ENCODE measurements at regions not wholly inside any gene's neighbourhood (a gene's known extent, or its start where the extent isn't known, plus 50 kb on each side); places are given as distances from the start of the nearest gene placed in this dataset.
"Not testable (repeated sequence)": the region's sequence is repeated elsewhere in the genome, so short reads cannot be mapped to it uniquely, and the experiment has no call there.

DNA sequence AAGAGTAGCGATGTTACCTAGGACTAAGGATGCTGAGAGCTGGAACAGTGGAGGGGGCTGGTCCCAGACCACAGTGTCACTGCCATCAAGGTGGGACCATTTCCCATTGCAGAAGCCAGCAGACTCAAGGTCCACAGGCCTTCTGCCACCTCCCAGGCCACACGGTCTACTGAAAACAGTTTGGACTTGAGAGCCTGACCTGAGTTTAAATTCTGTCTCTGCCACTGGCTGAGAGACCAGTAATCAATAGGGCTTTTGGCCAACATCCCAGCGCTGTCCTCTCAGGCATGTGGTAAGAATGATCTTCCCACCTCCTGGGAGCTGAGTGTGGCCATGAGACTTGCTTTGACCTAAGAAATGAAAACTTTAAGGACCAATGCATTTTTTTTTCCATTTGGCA lies 331.4 kb upstream of the CDH5 start:
- no peak for TF ChIP-seq POLR2A (IDR thresholded peaks at IDR 0.05; ENCODE audit: low read depth, low read length)
- no peak for FAIRE-seq

DNA sequence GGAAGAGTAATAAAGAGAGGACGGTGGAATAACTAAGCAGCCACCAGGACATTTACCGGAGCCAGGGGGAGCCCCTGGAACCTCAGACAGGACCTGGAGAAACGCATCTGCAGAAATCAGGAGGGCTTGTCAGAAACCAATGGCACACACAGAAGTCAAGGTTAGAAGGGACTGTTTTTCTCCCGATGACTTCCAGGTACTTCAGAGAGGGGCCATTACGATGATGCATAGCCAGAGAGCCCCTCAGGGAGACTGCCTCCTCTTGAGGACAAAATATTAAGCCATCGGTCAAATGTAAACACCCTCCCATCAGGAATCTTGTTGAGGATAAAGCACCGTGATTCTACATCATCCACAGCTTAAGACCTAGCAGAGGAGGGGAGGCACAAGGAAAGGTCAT lies 333.6 kb upstream of the CDH5 start:
- no peak for DNase-seq (ENCODE audit: insufficient read length, low spot score)
- FAIRE-seq: no peak
- no peak for TF ChIP-seq POLR2A (IDR thresholded peaks at IDR 0.05; ENCODE audit: low read depth, low read length)

More for the DNA sequence above, 331.4 kb upstream of the CDH5 start:
- no peak for DNase-seq (ENCODE audit: insufficient read length, low spot score)

DNA sequence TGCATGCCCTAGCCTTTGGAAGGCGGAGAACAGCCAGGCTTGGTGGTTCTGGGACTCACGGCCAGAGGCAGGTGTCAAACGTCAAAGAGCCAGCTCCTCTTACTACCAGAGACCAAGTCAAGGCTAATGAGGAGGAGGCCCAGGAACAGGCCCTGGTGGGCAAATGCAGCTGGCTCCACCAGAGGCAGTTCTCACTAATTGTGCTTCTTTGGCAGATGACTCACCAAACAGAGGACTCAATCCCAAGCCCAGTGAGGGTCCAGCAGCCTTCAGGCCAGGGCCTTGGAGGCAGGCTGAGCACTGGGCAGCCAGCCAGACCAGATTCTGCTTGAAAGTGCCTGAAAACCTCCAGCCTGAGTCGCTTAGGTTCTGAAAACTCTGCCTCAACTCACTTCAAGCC lies 336.5 kb upstream of the CDH5 start:
- FAIRE-seq (no peak), DNase-seq (ENCODE audit: insufficient read length, low spot score) (no peak)
- no peak for TF ChIP-seq POLR2A (IDR thresholded peaks at IDR 0.05; ENCODE audit: low read depth, low read length)

DNA sequence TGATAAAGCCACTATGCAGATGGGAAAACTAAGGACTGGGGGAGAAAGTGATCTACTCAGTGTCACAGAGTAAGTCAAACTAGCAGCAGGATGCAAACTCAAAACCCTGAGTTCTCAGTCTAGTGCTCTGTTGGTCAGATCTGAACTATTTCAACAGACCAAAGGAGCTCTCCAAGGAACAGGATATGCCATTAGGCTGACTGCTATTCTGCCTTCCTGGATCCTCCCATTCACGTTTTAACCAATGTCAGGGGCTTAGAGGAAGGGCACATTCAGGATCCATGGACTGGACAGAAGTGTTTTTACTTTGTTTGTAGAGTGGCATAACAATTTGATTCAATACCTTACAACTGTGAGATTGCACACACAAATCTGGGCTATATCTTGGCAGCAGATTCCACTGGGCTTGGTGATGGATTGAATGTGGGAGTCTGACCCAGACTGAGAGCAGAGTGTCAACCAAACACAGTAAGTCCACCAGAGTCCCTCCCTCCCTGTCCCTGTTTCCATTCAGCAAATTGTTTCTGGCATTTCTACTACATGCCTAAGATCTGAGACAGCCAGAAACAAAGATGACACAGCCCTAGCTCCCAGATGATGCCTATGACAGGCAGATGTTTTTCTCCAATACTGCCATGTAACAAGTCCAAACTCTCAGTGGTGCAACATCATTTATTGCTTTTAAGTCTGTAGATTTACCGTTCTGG lies 337.8 kb upstream of the CDH5 start:
- TF ChIP-seq POLR2A (IDR thresholded peaks at IDR 0.05; ENCODE audit: low read depth, low read length): no peak
- no peak for FAIRE-seq
- DNase-seq (ENCODE audit: insufficient read length, low spot score): no peak

DNA sequence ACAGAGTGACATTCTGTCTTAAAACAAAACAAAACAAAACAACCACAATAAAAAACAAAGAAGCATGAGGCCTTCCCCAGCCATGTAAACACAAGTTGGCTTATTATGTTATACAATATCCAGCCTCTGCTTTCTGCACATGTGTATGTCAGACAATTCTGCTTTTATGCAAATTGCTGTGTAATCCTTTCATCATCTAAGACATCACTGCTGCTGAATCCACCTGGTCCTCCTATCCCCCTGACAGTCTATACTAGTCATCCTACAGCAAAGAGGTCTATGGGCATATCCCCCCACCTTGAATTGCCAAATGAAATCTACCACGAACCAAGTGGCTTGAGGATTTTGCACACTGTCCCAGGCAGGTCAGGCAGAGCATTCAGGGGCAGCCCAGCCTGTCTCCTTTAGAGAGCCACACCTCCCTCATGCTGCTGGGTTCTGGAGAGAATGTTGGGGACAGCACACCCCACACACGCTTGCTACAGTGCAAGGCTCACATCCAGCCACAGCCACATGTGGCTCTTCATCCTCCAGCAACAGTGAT lies 339.6 kb upstream of the CDH5 start:
- DNase-seq (ENCODE audit: insufficient read length, low spot score) (no peak), FAIRE-seq (no peak)
- TF ChIP-seq POLR2A (IDR thresholded peaks at IDR 0.05; ENCODE audit: low read depth, low read length): no peak

DNA sequence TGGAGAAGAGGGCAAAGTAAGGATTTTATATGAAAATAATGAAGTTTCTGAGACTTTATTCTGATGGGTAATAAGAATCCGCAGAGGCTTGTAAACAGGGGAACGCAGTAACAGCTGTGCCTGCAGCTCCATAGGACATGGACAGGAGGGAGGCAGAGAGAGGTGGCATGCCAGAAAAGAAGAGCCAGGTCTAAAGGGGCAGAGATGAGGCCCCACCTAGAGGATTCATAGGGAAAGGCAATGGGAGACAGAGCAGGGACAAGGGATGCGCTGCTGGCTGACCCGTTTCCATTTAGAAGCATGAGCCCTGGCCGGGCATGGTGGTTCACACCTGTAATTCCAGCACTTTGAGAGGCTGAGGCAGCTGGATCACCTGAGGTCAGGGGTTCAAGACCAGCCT lies 340.3 kb upstream of the CDH5 start:
- no peak for FAIRE-seq
- no peak for TF ChIP-seq POLR2A (IDR thresholded peaks at IDR 0.05; ENCODE audit: low read depth, low read length)
- DNase-seq (ENCODE audit: insufficient read length, low spot score): no peak

DNA sequence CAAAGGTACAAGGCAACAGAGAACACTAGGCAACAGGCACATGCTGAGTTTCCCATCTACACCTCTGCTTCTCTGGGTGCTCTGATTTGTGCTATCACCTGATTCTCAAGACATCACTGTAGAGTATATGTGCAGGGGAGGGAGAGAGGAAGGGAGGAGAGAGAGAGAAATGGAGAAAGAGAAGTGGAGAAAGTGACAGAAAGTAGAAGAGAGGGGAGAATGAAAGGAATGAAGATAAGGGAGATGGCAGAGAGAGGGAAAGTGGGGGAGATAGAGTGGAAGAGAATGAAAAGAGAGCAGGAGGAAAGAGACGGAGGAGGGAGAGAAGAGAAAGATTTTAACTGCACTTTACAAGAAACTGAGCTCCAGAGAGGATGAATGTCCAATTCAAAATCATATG lies 340.7 kb upstream of the CDH5 start:
- FAIRE-seq (no peak), DNase-seq (ENCODE audit: insufficient read length, low spot score) (no peak)
- TF ChIP-seq POLR2A (IDR thresholded peaks at IDR 0.05; ENCODE audit: low read depth, low read length): no peak

DNA sequence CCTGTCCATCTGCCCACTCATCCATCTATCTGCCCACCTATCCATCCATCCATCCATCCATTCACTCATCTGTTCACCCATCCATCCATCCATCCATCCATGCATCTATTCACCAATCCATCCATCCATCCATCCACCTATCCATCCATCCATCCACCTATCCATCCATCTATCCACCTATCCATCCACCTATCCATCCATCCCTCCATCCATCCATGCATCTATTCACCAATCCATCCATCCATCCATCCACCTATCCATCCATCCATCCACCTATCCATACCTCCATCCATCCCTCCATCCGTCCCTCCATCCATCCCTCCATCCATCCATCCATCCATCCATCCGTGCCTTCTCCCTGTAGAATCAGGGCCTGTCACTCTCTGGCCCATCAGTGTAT lies 341.9 kb upstream of the CDH5 start:
- not testable (repeated sequence) for FAIRE-seq; DNase-seq (ENCODE audit: insufficient read length, low spot score)

DNA sequence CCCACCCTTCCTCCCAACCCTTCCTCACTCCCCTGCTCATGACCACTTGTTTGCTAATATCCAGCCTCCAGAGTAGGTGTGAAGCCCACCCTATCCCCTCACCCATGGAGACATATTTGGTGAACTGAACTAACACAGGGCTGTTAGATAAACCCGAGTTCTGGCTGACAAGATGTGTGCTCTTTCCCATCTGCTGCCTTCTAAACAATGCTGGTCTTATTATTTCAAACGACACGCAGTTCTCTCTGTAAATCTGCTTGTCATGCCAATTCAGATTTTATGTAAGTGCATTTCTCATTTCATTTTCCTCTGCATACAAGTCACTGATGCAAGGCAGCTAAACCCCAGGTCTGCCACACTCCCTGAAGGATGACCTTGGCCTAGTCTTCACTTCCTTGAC lies 343.0 kb upstream of the CDH5 start:
- no peak for FAIRE-seq
- no peak for DNase-seq (ENCODE audit: insufficient read length, low spot score)
- no peak for TF ChIP-seq POLR2A (IDR thresholded peaks at IDR 0.05; ENCODE audit: low read depth, low read length)

DNA sequence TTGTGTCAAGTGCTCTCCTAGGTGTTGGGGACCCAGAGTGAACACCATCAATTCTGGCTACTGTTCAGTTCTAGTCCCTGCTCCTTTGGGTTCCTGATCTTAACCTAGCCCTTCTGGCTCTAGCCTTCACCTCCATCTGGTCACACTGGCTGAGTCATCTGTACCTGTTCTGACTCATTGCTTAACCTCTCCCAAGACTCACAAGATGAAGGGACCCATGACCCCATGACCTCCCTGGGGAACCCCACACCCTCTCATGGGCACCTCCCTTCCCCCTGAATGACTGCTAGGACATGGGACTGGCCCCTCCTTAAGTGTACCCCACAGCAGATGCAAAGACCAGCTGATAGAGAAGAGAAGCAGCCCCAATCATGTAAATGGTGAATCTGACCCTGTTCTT lies 345.8 kb upstream of the CDH5 start:
- DNase-seq (ENCODE audit: insufficient read length, low spot score) (no peak), FAIRE-seq (no peak)
- no peak for TF ChIP-seq POLR2A (IDR thresholded peaks at IDR 0.05; ENCODE audit: low read depth, low read length)

DNA sequence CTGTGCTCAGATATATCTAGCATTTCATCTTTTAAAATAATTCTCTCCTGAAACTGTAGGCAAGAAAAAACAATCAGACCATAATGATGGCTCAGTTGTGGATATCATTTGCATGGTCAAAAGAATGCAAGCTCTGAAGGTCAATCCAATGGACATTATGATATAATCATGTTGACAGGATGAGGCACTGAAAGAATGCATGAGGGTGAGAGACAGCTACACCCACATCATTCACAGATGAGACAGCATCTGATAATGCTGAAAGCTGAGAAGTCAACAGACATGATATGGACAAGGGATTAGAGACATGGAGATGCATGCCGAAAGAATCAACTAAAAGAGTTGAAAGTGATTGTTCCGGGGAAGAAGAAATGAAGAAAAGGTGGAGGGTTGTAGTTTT lies 346.4 kb upstream of the CDH5 start:
- DNase-seq (ENCODE audit: insufficient read length, low spot score) (no peak), FAIRE-seq (no peak)
- TF ChIP-seq POLR2A (IDR thresholded peaks at IDR 0.05; ENCODE audit: low read depth, low read length): no peak

DNA sequence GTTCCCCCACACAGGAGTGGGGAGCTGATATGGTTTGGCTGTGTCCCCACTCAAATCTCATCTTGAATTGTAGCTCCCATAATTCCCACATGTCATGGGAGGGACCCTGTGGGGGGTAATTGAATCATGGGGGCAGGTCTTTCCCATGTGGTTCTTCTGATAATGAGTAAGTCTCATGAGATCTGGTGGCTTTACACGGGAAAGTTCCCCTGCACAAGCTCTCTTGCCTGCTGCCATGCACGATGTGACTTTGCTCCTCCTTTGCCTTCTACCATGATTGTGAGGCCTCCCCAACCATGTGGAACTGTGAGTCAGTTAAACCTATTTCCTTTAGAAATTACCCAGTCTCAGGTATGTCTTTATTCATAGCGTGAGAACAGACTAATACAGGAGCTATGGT lies 347.0 kb upstream of the CDH5 start:
- not testable (repeated sequence) for FAIRE-seq; DNase-seq (ENCODE audit: insufficient read length, low spot score)

DNA sequence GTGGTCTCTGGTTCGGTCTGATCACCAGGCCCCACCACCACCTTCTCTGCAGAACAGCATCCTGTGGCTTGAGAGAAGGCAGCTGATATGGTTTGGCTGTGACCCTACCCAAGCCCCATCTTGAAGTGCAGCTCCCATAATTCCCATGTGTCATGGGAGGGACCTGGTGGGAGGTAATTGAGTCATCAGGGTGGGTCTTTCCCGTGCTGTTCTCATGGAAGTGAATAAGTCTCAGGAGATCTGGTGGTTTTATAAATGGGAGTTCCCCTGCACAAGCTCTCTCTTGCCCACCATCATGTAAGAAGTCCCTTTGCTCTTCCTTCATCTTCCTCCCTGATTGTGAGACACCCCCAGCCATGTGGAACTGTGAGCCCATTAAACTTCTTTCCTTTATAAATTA lies 352.3 kb upstream of the CDH5 start:
- TF ChIP-seq POLR2A (IDR thresholded peaks at IDR 0.05; ENCODE audit: low read depth, low read length): no peak
- DNase-seq (ENCODE audit: insufficient read length, low spot score): no peak
- FAIRE-seq: no peak

DNA sequence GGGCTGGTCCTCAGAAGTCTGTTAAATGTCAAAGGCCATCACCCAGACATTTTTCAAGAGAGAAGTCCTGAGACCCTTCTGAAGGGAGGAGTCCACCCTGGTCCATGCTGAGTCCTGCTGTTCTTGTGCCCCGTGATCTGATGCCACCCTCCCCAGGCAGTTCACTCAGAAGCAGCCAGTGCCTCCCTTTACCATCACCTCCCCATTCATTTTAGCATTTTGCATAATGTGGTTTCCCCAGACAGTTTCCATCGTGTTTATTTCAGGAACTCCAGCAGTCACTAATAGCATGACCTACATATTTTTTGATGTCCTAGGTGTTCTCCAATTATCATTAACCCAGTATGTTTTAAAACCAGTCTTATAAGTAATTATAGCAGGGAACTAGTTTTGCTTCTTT lies 353.0 kb upstream of the CDH5 start:
- no peak for DNase-seq (ENCODE audit: insufficient read length, low spot score)
- no peak for FAIRE-seq
- no peak for TF ChIP-seq POLR2A (IDR thresholded peaks at IDR 0.05; ENCODE audit: low read depth, low read length)

DNA sequence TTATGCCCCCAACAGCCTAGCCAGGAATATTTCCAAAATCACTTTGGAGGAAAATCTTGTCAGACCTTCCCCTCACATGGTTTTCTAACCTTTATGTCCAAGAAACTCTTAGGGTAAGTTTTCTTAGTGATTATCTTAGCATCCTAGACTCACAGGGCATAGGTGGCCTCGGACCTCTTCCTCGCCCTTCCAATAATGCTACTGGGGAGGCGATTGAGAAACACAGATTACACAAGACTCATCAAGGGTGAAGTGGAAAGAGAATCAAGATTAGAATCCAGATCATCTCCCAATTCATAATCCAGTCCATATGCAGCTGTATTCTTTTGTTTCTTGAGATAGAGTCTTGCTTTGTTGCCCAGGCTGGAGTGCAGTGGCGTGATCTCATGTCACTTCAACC lies 358.4 kb upstream of the CDH5 start:
- FAIRE-seq: no peak

DNA sequence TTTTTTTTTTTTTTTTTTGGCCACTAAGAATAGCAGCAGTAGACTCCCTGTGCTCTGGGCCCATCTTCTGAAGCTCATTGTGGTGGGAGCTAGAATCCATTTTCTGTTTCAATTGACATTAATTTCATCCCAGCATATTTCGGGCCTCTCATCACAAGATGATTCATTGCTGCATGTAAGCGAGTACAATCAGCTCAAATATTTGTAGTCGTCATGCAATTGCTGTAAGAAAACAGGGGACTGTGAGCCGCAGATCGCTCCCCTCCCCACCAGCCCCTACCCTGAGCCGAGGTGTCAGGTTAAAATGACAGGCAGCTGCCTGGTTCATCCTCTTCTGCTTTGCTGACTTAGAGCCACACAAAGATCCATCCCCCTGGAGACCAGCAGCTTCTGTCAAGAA lies 358.8 kb upstream of the CDH5 start:
- TF ChIP-seq POLR2A (IDR thresholded peaks at IDR 0.05; ENCODE audit: low read depth, low read length): no peak
- FAIRE-seq (no peak), DNase-seq (ENCODE audit: insufficient read length, low spot score) (no peak)

More for the DNA sequence above, 358.4 kb upstream of the CDH5 start:
- no peak for TF ChIP-seq POLR2A (IDR thresholded peaks at IDR 0.05; ENCODE audit: low read depth, low read length)
- DNase-seq (ENCODE audit: insufficient read length, low spot score): no peak

All from H54 (cell line).